ENCODE measurements at regions not wholly inside any gene's neighbourhood (a gene's known extent, or its start where the extent isn't known, plus 50 kb on each side); places are given as distances from the start of the nearest gene placed in this dataset.

DNA sequence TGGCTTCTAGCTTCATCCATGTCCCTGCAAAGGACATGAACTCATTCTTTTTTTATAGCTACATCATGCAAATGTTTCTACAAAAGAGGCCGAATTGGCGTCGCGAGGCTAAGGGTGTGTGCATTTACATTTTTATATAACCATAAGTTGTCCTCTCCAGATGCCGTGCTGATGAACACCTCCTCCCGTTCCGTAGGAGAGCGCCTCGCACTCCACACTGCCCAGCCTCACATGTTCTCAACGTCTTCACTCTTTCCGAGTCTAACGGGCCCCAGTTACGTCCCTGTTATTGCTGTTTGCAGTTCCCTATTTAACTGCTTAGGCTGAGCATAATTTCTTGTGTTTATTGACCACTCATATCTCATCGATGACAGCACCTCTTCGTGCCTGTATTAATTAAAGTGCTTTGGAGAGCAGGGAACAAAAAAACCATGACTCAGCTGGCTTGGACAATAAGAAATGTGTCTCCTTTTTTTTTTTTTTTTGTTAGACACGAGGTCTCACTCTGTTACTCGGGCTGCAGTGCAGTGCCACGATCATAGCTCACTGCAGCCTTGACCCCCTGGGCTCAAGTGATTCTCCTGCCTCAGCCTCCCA is 113.5 kb upstream of the SDK1 start:
- 89% methylated on average over 18 of the region's 18 CpGs for WGBS (ENCODE audit: insufficient coverage)
- H3K4me3 ChIP-seq (ENCODE audit: low read length), result no peak overlapping the region
- TF ChIP-seq, protein P1, sequence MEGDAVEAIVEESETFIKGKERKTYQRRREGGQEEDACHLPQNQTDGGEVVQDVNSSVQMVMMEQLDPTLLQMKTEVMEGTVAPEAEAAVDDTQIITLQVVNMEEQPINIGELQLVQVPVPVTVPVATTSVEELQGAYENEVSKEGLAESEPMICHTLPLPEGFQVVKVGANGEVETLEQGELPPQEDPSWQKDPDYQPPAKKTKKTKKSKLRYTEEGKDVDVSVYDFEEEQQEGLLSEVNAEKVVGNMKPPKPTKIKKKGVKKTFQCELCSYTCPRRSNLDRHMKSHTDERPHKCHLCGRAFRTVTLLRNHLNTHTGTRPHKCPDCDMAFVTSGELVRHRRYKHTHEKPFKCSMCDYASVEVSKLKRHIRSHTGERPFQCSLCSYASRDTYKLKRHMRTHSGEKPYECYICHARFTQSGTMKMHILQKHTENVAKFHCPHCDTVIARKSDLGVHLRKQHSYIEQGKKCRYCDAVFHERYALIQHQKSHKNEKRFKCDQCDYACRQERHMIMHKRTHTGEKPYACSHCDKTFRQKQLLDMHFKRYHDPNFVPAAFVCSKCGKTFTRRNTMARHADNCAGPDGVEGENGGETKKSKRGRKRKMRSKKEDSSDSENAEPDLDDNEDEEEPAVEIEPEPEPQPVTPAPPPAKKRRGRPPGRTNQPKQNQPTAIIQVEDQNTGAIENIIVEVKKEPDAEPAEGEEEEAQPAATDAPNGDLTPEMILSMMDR (IDR thresholded peaks at IDR 0.05), result no peak
- no peaks in the 10 kb centered on the region for H3K9me3 ChIP-seq (ENCODE audit: control insufficient read depth, insufficient read depth, low read length)
- no peaks in the 10 kb centered on the region for H3K36me3 ChIP-seq (ENCODE audit: control insufficient read depth, insufficient read depth, low read length)
- H3K27me3 ChIP-seq (ENCODE audit: control insufficient read depth, insufficient read depth, low read length), result no peaks in the 10 kb centered on the region
- H3K27ac ChIP-seq (ENCODE audit: low read length), result no peak overlapping the region
- ATAC-seq (no peak), DNase-seq (no peak)
- no peaks in the 10 kb centered on the region for H3K27me3 Mint-ChIP-seq (ENCODE audit: low read depth in 2 of 2)
- peaks cover 0 to 4% of the 10 kb centered on the region in 2 donors for H3K4me1 Mint-ChIP-seq
- H3K27ac Mint-ChIP-seq, result no peak overlapping the region
- no peaks in the 10 kb centered on the region for H3K9me3 Mint-ChIP-seq
- H3K36me3 Mint-ChIP-seq, result no peaks in the 10 kb centered on the region
- H3K4me1 ChIP-seq (ENCODE audit: control insufficient read depth, insufficient read depth, low read length), result no peaks in the 10 kb centered on the region
- no peak overlapping the region for H3K4me3 Mint-ChIP-seq
- intact Hi-C loops (cut with micrococcal nuclease), result no loop called here

DNA sequence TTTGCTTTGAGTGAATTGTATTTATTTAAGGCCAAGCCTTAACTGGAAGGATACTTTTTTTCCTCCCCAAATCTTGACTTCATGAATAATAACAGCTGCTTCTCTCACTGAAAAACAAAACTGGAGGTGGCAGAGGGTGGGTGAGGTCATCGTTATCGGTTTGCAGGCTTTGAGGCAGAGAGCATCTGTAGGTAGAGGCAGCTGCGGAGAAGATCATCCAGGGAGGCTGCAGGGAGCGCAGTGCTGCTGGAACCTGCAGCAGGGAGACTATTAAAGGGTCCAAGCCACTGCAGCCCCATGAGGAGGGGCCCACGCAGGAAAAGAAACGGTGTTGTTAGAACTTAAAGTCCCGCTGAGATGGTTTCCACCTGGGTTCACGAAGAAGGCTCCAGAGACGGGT is 112.1 kb upstream of the SDK1 start:
- intact Hi-C loops (cut with micrococcal nuclease), result no loop called here
- Mint-ChIP-seq H3K9me3 (no peaks in the 10 kb centered on the region), H3K4me3 (no peak overlapping the region), H3K27me3 (ENCODE audit: low read depth in 2 of 2) (no peaks in the 10 kb centered on the region), H3K36me3 (no peaks in the 10 kb centered on the region), H3K4me1 (peaks cover 0 to 10% of the 10 kb centered on the region in 2 donors), H3K27ac (no peak overlapping the region)
- ATAC-seq, result no peak
- WGBS (ENCODE audit: insufficient coverage), result 92% methylated on average over 9 of the region's 9 CpGs
- Histone ChIP-seq H3K4me3 (ENCODE audit: low read length) (no peak overlapping the region), H3K27ac (ENCODE audit: low read length) (no peak overlapping the region), H3K27me3 (ENCODE audit: control insufficient read depth, insufficient read depth, low read length) (no peaks in the 10 kb centered on the region), H3K9me3 (ENCODE audit: control insufficient read depth, insufficient read depth, low read length) (no peaks in the 10 kb centered on the region), H3K4me1 (ENCODE audit: control insufficient read depth, insufficient read depth, low read length) (no peaks in the 10 kb centered on the region), H3K36me3 (ENCODE audit: control insufficient read depth, insufficient read depth, low read length) (no peaks in the 10 kb centered on the region)
- TF ChIP-seq, protein P1 (IDR thresholded peaks at IDR 0.05), result no peak
- no peak for DNase-seq

DNA sequence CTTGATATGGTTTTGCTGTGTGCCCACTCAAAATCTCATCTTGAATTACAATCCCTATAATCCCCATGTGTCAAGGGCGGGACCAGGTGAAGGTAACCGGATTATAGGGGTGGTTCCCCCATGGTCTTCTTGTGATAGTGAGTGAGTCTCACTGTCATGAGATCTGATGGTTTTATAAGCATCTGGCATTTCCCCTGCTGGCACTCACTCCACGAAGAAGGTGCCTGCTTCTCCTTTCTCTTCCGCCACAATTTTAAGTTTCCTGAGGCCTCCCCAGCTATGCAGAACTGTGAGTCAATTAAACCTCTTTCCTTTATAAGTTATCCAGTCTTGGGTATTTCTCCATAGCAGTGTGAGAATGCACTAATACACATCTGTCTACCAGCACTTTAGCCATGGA is 109.5 kb upstream of the SDK1 start:
- Histone ChIP-seq H3K27ac (ENCODE audit: low read length) (no peak overlapping the region), H3K4me3 (ENCODE audit: low read length) (no peak overlapping the region), H3K36me3 (ENCODE audit: control insufficient read depth, insufficient read depth, low read length) (no peaks in the 10 kb centered on the region), H3K9me3 (ENCODE audit: control insufficient read depth, insufficient read depth, low read length) (no peaks in the 10 kb centered on the region), H3K27me3 (ENCODE audit: control insufficient read depth, insufficient read depth, low read length) (no peaks in the 10 kb centered on the region), H3K4me1 (ENCODE audit: control insufficient read depth, insufficient read depth, low read length) (no peaks in the 10 kb centered on the region)
- ATAC-seq, result no peak
- no peak overlapping the region for H3K27ac Mint-ChIP-seq
- WGBS (ENCODE audit: insufficient coverage), result 44% methylated on average over 4 of the region's 4 CpGs
- H3K27me3 Mint-ChIP-seq (ENCODE audit: low read depth in 2 of 2), result peaks cover 2 to 14% of the 10 kb centered on the region in 2 donors
- no peaks in the 10 kb centered on the region for H3K36me3 Mint-ChIP-seq
- DNase-seq, result no peak
- TF ChIP-seq, protein P1 (IDR thresholded peaks at IDR 0.05), result no peak
- peaks cover 6 to 10% of the 10 kb centered on the region in 2 donors for H3K4me1 Mint-ChIP-seq
- no peaks in the 10 kb centered on the region for H3K9me3 Mint-ChIP-seq
- intact Hi-C loops (cut with micrococcal nuclease), result no loop called here
- H3K4me3 Mint-ChIP-seq, result no peak overlapping the region

DNA sequence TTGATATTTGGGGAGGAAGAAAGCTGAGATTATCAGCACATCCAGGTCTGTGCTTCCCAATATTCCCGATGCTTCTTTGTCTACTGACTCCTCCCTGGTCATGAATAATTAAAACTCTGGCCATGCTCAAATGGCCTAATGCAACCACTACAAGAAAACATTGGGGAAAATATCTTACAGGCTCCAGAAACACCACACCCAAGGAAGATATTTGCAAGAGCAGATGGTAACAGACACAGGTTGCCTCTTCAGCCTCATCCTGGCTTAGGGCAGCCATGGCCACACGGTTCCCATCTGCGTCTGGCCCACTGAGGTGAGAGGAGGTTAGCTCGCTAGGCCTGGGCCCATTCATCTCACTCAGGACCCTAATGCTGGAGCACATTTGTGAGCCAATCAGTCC is 108.4 kb upstream of the SDK1 start:
- Mint-ChIP-seq H3K4me3 (no peak overlapping the region), H3K9me3 (no peaks in the 10 kb centered on the region), H3K27me3 (ENCODE audit: low read depth in 2 of 2) (peaks cover 10 to 21% of the 10 kb centered on the region in 2 donors), H3K36me3 (no peaks in the 10 kb centered on the region), H3K27ac (no peak overlapping the region), H3K4me1 (peaks cover 6 to 10% of the 10 kb centered on the region in 2 donors)
- Histone ChIP-seq H3K36me3 (ENCODE audit: control insufficient read depth, insufficient read depth, low read length) (no peaks in the 10 kb centered on the region), H3K9me3 (ENCODE audit: control insufficient read depth, insufficient read depth, low read length) (no peaks in the 10 kb centered on the region), H3K27me3 (ENCODE audit: control insufficient read depth, insufficient read depth, low read length) (no peaks in the 10 kb centered on the region), H3K4me3 (ENCODE audit: low read length) (no peak overlapping the region), H3K4me1 (ENCODE audit: control insufficient read depth, insufficient read depth, low read length) (no peaks in the 10 kb centered on the region), H3K27ac (ENCODE audit: low read length) (no peak overlapping the region)
- DNase-seq, result no peak
- TF ChIP-seq, protein P1 (IDR thresholded peaks at IDR 0.05), result no peak
- intact Hi-C loops (cut with micrococcal nuclease), result no loop called here
- 84% methylated on average over 4 of the region's 4 CpGs for WGBS (ENCODE audit: insufficient coverage)
- no peak for ATAC-seq

All from natural killer cell (primary cell).